K562 (cell line): ENCODE measurements at regions not wholly inside any gene's neighbourhood (a gene's known extent, or its start where the extent isn't known, plus 50 kb on each side); places are given as distances from the start of the nearest gene placed in this dataset.

Source experiments
- ATAC-seq: fragments of 200-7000 bp; cut with Tn5 transposase; 3 replicates; pipeline ENCODE4 v1.9.1; 2020; ENCODE audit warnings: moderate library complexity
- BruUV-seq: library from RNA; stranded (reverse); fragments of 400-500 nt; replicated peaks from 2 replicates; lab custom pipeline; 2021; lab: Mats Ljungman, UMichigan
- CTCF ChIA-PET: fragments of 300-600 bp; formaldehyde crosslinking; extraction: SDS; loops from one replicate; lab custom pipeline; 2021; ENCODE audit warnings: low intra/inter-chr PET ratio; lab: Yijun Ruan, JAX
- POLR2A ChIA-PET: fragments of 300-600, 350-650 bp; sonication (Branson Sonifier 250); formaldehyde crosslinking; extraction: SDS; loops from one replicate; lab custom pipeline; 2021; ENCODE audit warnings: antibody characterized with exemption, inconsistent platforms; lab: Yijun Ruan, JAX
- DNase-seq, 4 experiments: peaks; one replicate each; pipeline versions ENCODE4 v3.0.0 to v3.0.0-alpha.2; 2011 to 2018; ENCODE audit warnings: low spot score in 3 of 4, mixed read lengths in 3 of 4; ENCODE audit errors: extremely low read depth in 1 of 4
- FAIRE-seq: peaks from 2 replicates; lab custom pipeline; 2011; peaks lifted over from hg19 to GRCh38; lab: Jason Lieb, UNC
- H2AFZ ChIP-seq: 2 replicates; pipeline ENCODE4 v1.6.0; 2011; ENCODE audit warnings: low read depth, low read length, control low read depth, inconsistent platforms
- H3K27ac ChIP-seq: fragments of 200-600 bp; 3 replicates; pipeline ENCODE4 v1.8.0; 2011; ENCODE audit warnings: low read depth, mild to moderate bottlenecking, control low read depth, inconsistent platforms, low read length, moderate library complexity, mixed read lengths; ENCODE audit errors: extremely low read depth
- H3K27me3 ChIP-seq, 2 experiments: fragments of 300-600 bp in 1 of 2; 2 replicates in 1 of 2; 3 replicates in 1 of 2; pipeline versions ENCODE4 v1.6.0 to v1.8.0; 2011; ENCODE audit warnings: inconsistent platforms in 2 of 2, low read length in 2 of 2, mild to moderate bottlenecking in 1 of 2, mixed read lengths in 1 of 2, moderate library complexity in 1 of 2; ENCODE audit not compliant: control insufficient read depth in 2 of 2, insufficient read depth in 2 of 2
- H3K36me3 ChIP-seq: fragments of 300-600 bp; 3 replicates; pipeline ENCODE4 v1.8.0; 2011; ENCODE audit warnings: mild to moderate bottlenecking, low read length, inconsistent platforms; ENCODE audit not compliant: control insufficient read depth, insufficient read depth
- H3K4me1 ChIP-seq, 2 experiments: fragments of 200-600 bp in 1 of 2; replicated peaks in 1 of 2; 2 replicates in 1 of 2; 3 replicates in 1 of 2; pipeline versions ENCODE4 v1.5.1 to v1.8.0; 2011; ENCODE audit warnings: inconsistent platforms in 2 of 2, low read length in 2 of 2, mild to moderate bottlenecking in 1 of 2, mixed read lengths in 1 of 2, moderate library complexity in 1 of 2; ENCODE audit not compliant: control insufficient read depth in 2 of 2, insufficient read depth in 2 of 2
- H3K4me2 ChIP-seq: 2 replicates; pipeline ENCODE4 v1.6.1; 2011; ENCODE audit warnings: low read length, control low read depth, inconsistent platforms, mixed read lengths; ENCODE audit not compliant: insufficient read depth
- H3K4me3 ChIP-seq: fragments of 200-600 bp; sonication (generic), shearing (Covaris generic); 2 replicates; pipeline ENCODE4 v1.5.1; 2016; ENCODE audit warnings: control low read depth, inconsistent platforms
- H3K79me2 ChIP-seq: fragments of 200-600 bp; 3 replicates; pipeline ENCODE4 v1.8.0; 2011; ENCODE audit warnings: low read length, inconsistent platforms; ENCODE audit not compliant: control insufficient read depth, insufficient read depth
- H3K9ac ChIP-seq, 2 experiments: 2 replicates each; pipeline versions ENCODE4 v1.6.0 to v1.6.1; 2011; ENCODE audit warnings: low read depth in 2 of 2, low read length in 2 of 2, control low read depth in 1 of 2, inconsistent platforms in 1 of 2, mild to moderate bottlenecking in 1 of 2, mixed read lengths in 1 of 2; ENCODE audit not compliant: insufficient read depth in 1 of 2
- H3K9me1 ChIP-seq: one replicate; pipeline ENCODE4 v1.6.0; 2011; ENCODE audit warnings: inconsistent platforms, mild to moderate bottlenecking, low read length, moderate library complexity; ENCODE audit not compliant: control insufficient read depth, insufficient read depth
- H3K9me3 ChIP-seq: replicated peaks from 2 replicates; pipeline ENCODE4 v1.5.1; 2011; ENCODE audit warnings: low read depth, low read length, inconsistent platforms; ENCODE audit not compliant: control insufficient read depth, insufficient read depth
- H4K20me1 ChIP-seq: replicated peaks from 2 replicates; pipeline ENCODE4 v1.6.1; 2011; ENCODE audit warnings: low read length, inconsistent platforms, mixed read lengths; ENCODE audit not compliant: control insufficient read depth, insufficient read depth
- BRD4 ChIP-seq: fragments of 200-600 bp; sonication (generic); IDR thresholded peaks from 2 replicates; pipeline ENCODE4 v1.6.1; 2017; ENCODE audit warnings: inconsistent platforms
- JUND ChIP-seq, 2 experiments: IDR thresholded peaks; 2 replicates in 1 of 2; 3 replicates in 1 of 2; pipeline ENCODE4 v1.6.1; 2011; ENCODE audit warnings: borderline replicate concordance in 2 of 2, low read depth in 2 of 2, low read length in 2 of 2, improper control_type of control experiment in 1 of 2, missing biosample characterization in 1 of 2, missing genetic modification characterization in 1 of 2, missing genetic modification reagents in 1 of 2
- MTA3 ChIP-seq: fragments of 450-650 bp; formaldehyde crosslinking; IDR thresholded peaks from 2 replicates; pipeline ENCODE4 v1.6.1; 2017; ENCODE audit warnings: mild to moderate bottlenecking, borderline replicate concordance
- PYGO2 ChIP-seq: fragments of 450-650 bp; IDR thresholded peaks from 2 replicates; pipeline ENCODE4 v1.6.1; 2016; ENCODE audit warnings: mild to moderate bottlenecking, missing genetic modification characterization, moderate library complexity, missing compliant biosample characterization
- ZNF133 ChIP-seq: fragments of 250-450 bp; sonication (Bioruptor Pico); IDR thresholded peaks from 2 replicates; pipeline ENCODE4 v1.4.0; 2020; ENCODE audit warnings: mild to moderate bottlenecking
- ZNF445 ChIP-seq: fragments of 250-450 bp; sonication (Bioruptor Pico); IDR thresholded peaks from 2 replicates; pipeline ENCODE4 v1.4.0; 2020; ENCODE audit warnings: low read depth, mild to moderate bottlenecking, moderate library complexity
- WGBS: fragments of 100-300 bp; shearing (Covaris generic); methylation state at CpG from one replicate; pipeline ENCODE4 v1.1.6; 2016; ENCODE audit warnings: low coverage, mixed read lengths; ENCODE audit not compliant: insufficient coverage; ENCODE audit errors: missing lambda C conversion rate; 5-methylcytosine and 5-hydroxymethylcytosine counted together
- in situ Hi-C: fragments of 300-500 bp; cut with MboI; formaldehyde crosslinking; loops from 4 replicates; pipeline ENCODE4 v1.15.0; 2018; ENCODE audit warnings: inconsistent platforms, mixed read lengths
- intact Hi-C: fragments of 100-400 bp; cut with micrococcal nuclease; formaldehyde crosslinking; loops from 2 replicates; pipeline ENCODE4 v1.14.2; 2022
- TF ChIP-seq, protein P1 (sequence below): fragments of 200-800 bp; sonication (Bioruptor generic); IDR thresholded peaks from 2 replicates; pipeline ENCODE4 v1.6.1; 2017; ENCODE audit warnings: missing genetic modification characterization, missing compliant biosample characterization
- TF ChIP-seq, protein P2 (sequence below): fragments of 250-450 bp; sonication (Bioruptor Pico); IDR thresholded peaks from 2 replicates; pipeline ENCODE4 v1.8.0; 2021; ENCODE audit warnings: mild to moderate bottlenecking, moderate library complexity
- TF ChIP-seq, protein P3 (sequence below), 2 experiments: fragments of 450-650 bp in 1 of 2; IDR thresholded peaks; 2 replicates each; pipeline ENCODE4 v1.6.1; 2011 to 2017; ENCODE audit warnings: low read depth in 2 of 2, antibody characterized with exemption in 1 of 2, borderline replicate concordance in 1 of 2, low read length in 1 of 2, mild to moderate bottlenecking in 1 of 2, mixed read lengths in 1 of 2; ENCODE audit not compliant: control insufficient read depth in 1 of 2
- TF ChIP-seq, protein P4 (sequence below): sonication (generic); formaldehyde crosslinking; IDR thresholded peaks from 2 replicates; pipeline ENCODE4 v1.8.1; 2022; ENCODE audit warnings: missing genetic modification reagents
- TF ChIP-seq, protein P5 (sequence below): fragments of 250-450 bp; sonication (Bioruptor Pico); IDR thresholded peaks from 2 replicates; pipeline ENCODE4 v1.8.0; 2021; ENCODE audit warnings: borderline replicate concordance, mild to moderate bottlenecking, moderate library complexity; ENCODE audit not compliant: poor library complexity, severe bottlenecking

DNA sequence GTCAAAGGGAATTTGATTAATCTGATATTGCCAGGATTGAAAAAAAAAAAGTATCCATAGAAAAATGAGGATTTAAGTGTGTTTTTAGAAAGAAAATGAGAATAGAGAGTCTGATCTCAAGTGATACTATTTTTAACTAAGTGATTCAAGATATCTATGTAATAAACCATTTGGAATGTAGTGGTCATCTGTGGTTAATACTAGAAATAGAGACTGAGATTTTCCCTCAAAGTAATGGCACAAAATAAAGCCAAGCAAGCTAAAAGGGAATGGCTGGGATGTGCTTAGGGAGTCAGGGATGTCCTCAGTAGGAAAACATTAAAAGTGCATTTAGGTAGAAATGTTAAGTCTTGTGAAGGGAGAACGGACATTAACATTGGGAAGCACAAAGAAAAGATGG is 90.6 kb downstream of the FBXO4 start:
- 0% methylated on average over 1 of the region's 1 CpG for WGBS
- ChIA-PET POLR2A (no interaction called here), CTCF (no interaction called here)
- TF ChIP-seq, protein P1, sequence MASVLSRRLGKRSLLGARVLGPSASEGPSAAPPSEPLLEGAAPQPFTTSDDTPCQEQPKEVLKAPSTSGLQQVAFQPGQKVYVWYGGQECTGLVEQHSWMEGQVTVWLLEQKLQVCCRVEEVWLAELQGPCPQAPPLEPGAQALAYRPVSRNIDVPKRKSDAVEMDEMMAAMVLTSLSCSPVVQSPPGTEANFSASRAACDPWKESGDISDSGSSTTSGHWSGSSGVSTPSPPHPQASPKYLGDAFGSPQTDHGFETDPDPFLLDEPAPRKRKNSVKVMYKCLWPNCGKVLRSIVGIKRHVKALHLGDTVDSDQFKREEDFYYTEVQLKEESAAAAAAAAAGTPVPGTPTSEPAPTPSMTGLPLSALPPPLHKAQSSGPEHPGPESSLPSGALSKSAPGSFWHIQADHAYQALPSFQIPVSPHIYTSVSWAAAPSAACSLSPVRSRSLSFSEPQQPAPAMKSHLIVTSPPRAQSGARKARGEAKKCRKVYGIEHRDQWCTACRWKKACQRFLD (CRISPR knock-in tag): no peak
- TF ChIP-seq ZNF133 (CRISPR knock-in tag): no peak
- TF ChIP-seq, protein P2, sequence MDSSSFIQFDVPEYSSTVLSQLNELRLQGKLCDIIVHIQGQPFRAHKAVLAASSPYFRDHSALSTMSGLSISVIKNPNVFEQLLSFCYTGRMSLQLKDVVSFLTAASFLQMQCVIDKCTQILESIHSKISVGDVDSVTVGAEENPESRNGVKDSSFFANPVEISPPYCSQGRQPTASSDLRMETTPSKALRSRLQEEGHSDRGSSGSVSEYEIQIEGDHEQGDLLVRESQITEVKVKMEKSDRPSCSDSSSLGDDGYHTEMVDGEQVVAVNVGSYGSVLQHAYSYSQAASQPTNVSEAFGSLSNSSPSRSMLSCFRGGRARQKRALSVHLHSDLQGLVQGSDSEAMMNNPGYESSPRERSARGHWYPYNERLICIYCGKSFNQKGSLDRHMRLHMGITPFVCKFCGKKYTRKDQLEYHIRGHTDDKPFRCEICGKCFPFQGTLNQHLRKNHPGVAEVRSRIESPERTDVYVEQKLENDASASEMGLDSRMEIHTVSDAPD (CRISPR knock-in tag): no peak
- TF ChIP-seq, protein P3, sequence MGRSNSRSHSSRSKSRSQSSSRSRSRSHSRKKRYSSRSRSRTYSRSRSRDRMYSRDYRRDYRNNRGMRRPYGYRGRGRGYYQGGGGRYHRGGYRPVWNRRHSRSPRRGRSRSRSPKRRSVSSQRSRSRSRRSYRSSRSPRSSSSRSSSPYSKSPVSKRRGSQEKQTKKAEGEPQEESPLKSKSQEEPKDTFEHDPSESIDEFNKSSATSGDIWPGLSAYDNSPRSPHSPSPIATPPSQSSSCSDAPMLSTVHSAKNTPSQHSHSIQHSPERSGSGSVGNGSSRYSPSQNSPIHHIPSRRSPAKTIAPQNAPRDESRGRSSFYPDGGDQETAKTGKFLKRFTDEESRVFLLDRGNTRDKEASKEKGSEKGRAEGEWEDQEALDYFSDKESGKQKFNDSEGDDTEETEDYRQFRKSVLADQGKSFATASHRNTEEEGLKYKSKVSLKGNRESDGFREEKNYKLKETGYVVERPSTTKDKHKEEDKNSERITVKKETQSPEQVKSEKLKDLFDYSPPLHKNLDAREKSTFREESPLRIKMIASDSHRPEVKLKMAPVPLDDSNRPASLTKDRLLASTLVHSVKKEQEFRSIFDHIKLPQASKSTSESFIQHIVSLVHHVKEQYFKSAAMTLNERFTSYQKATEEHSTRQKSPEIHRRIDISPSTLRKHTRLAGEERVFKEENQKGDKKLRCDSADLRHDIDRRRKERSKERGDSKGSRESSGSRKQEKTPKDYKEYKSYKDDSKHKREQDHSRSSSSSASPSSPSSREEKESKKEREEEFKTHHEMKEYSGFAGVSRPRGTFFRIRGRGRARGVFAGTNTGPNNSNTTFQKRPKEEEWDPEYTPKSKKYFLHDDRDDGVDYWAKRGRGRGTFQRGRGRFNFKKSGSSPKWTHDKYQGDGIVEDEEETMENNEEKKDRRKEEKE (IDR thresholded peaks at IDR 0.05; ENCODE audit: borderline replicate concordance in 1 of 2, control insufficient read depth in 1 of 2, low read depth in 2 of 2, low read length in 1 of 2): no peak
- no peak for TF ChIP-seq MTA3
- TF ChIP-seq, protein P4, sequence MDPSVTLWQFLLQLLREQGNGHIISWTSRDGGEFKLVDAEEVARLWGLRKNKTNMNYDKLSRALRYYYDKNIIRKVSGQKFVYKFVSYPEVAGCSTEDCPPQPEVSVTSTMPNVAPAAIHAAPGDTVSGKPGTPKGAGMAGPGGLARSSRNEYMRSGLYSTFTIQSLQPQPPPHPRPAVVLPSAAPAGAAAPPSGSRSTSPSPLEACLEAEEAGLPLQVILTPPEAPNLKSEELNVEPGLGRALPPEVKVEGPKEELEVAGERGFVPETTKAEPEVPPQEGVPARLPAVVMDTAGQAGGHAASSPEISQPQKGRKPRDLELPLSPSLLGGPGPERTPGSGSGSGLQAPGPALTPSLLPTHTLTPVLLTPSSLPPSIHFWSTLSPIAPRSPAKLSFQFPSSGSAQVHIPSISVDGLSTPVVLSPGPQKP (CRISPR knock-in tag): no peak
- no peak for TF ChIP-seq JUND (IDR thresholded peaks at IDR 0.05; ENCODE audit: borderline replicate concordance, low read depth, low read length)
- TF ChIP-seq JUND (tag; IDR thresholded peaks at IDR 0.05; ENCODE audit: borderline replicate concordance, low read depth, low read length): no peak
- no peak for TF ChIP-seq BRD4
- no peak for TF ChIP-seq PYGO2 (tag)
- TF ChIP-seq, protein P5, sequence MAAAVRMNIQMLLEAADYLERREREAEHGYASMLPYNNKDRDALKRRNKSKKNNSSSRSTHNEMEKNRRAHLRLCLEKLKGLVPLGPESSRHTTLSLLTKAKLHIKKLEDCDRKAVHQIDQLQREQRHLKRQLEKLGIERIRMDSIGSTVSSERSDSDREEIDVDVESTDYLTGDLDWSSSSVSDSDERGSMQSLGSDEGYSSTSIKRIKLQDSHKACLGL (CRISPR knock-in tag): no peak
- no peak for TF ChIP-seq ZNF445 (CRISPR knock-in tag)

More for the DNA sequence above, 90.6 kb downstream of the FBXO4 start:
- Histone ChIP-seq H4K20me1 (no peaks in the 10 kb centered on the region), H2AFZ (no peak overlapping the region), H3K9ac (no peak overlapping the region), H3K9me3 (no peaks in the 10 kb centered on the region), H3K4me1 (no peaks in the 10 kb centered on the region), H3K36me3 (no peaks in the 10 kb centered on the region), H3K27ac (no peak overlapping the region), H3K27me3 (no peaks in the 10 kb centered on the region), H3K79me2 (no peaks in the 10 kb centered on the region), H3K9me1 (no peaks in the 10 kb centered on the region), H3K4me2 (no peak overlapping the region), H3K4me3 (no peak overlapping the region)
- ATAC-seq: no peak
- in situ Hi-C loops: no loop called here
- intact Hi-C loops: no loop called here
- no peak for DNase-seq
- FAIRE-seq: no peak
- no TSS peak for BruUV-seq
